ENCODE measurements at regions not wholly inside any gene's neighbourhood (a gene's known extent, or its start where the extent isn't known, plus 50 kb on each side); places are given as distances from the start of the nearest gene placed in this dataset.

- H2AK5ac ChIP-seq (ENCODE audit: low read depth, low read length) = no peak overlapping the region
- H3K27ac ChIP-seq (ENCODE audit: insufficient read depth, low read length) = no peak overlapping the region
- in situ Hi-C loops (cut with MboI; ENCODE audit: low sequenced_read_pairs) = no loop called here
- BruUV-seq (replicated peaks) = no TSS peak
- no peak overlapping the region for H3K4ac ChIP-seq (ENCODE audit: low read depth, low read length)
- ChIA-PET POLR2A (ENCODE audit: unreplicated experiment) (no interaction called here), CTCF (no interaction called here)
- no peaks in the 10 kb centered on the region for H3K9me1 ChIP-seq (ENCODE audit: insufficient read depth, low read length)
- no peak overlapping the region for H4K8ac ChIP-seq (ENCODE audit: low read depth in 2 of 2, low read length in 2 of 2)
- no peak overlapping the region for H2BK120ac ChIP-seq (ENCODE audit: low read depth, low read length)
- dilution Hi-C loops (cut with HindIII; ENCODE audit: low sequenced_read_pairs, unreplicated experiment) = no loop called here
- no peaks in the 10 kb centered on the region; the same call in 1 of the 2 replicates for H3K27me3 ChIP-seq (ENCODE audit: control insufficient read depth, insufficient read depth, low read length)
- peak; percentile 70 for TF ChIP-seq CEBPB (IDR thresholded peaks at IDR 0.05; ENCODE audit: low read depth, low read length)
- no peak for TF ChIP-seq RCOR1 (IDR thresholded peaks at IDR 0.05; ENCODE audit: insufficient replicate concordance, low read length)
- no peak for TF ChIP-seq CHD1 (IDR thresholded peaks at IDR 0.05; ENCODE audit: low read depth, low read length)
- ATAC-seq (ENCODE audit: low read depth) (no peak), DNase-seq (no peak)
- H2AFZ ChIP-seq (replicated peaks; ENCODE audit: low read length, poor library complexity) = no peak overlapping the region
- H3K4me1 ChIP-seq (ENCODE audit: control insufficient read depth, insufficient read depth, low read length) = no peaks in the 10 kb centered on the region
- no peak overlapping the region for H3K56ac ChIP-seq (ENCODE audit: extremely low read depth, insufficient read depth, low read length)
- H3K14ac ChIP-seq (replicated peaks; ENCODE audit: low read depth, low read length) = no peak overlapping the region
- no peaks in the 10 kb centered on the region for H3K9me3 ChIP-seq (ENCODE audit: control insufficient read depth, insufficient read depth, low read length)
- H3K36me3 ChIP-seq (ENCODE audit: control insufficient read depth, insufficient read depth, low read length) = no peaks in the 10 kb centered on the region
- no peak overlapping the region for H2AK9ac ChIP-seq (replicated peaks; ENCODE audit: low read depth, low read length, poor library complexity)
- H4K20me1 ChIP-seq (ENCODE audit: insufficient read depth, low read length) = no peaks in the 10 kb centered on the region
- no peak overlapping the region for H3K18ac ChIP-seq (ENCODE audit: low read depth, low read length)
- no peaks in the 10 kb centered on the region for H3K79me1 ChIP-seq (ENCODE audit: low read depth in 1 of 2, low read length in 2 of 2)
- H2BK20ac ChIP-seq (ENCODE audit: low read depth, low read length) = no peak overlapping the region
- intact Hi-C loops (cut with micrococcal nuclease) = no loop called here
- no peak overlapping the region for H4K5ac ChIP-seq (ENCODE audit: low read depth, low read length)
- H3K23ac ChIP-seq (ENCODE audit: low read depth, low read length) = no peak overlapping the region
- no peak overlapping the region for H4K91ac ChIP-seq (ENCODE audit: insufficient read depth, low read depth, low read length)
- H2BK5ac ChIP-seq (ENCODE audit: low read depth, low read length, poor library complexity, severe bottlenecking) = no peak overlapping the region
- no peak overlapping the region for H3K4me3 ChIP-seq (ENCODE audit: insufficient read depth, low read depth, low read length)
- H3K4me2 ChIP-seq (ENCODE audit: low read depth, low read length) = no peak overlapping the region
- H3K9ac ChIP-seq (ENCODE audit: low read depth, low read length) = no peak overlapping the region
- no peak overlapping the region for H2BK15ac ChIP-seq (ENCODE audit: low read depth, low read length)
Observed at GRCh38 chr2:18085593-18085992, 207.1 kb downstream of the KCNS3 start.

All from IMR-90 (cell line).